Activated CD8-positive, alpha-beta memory T cell treated with anti-CD3 and anti-CD28 coated beads for 4 hours (primary cell): ENCODE measurements at regions not wholly inside any gene's neighbourhood (a gene's known extent, or its start where the extent isn't known, plus 50 kb on each side); places are given as distances from the start of the nearest gene placed in this dataset.
"Not testable (repeated sequence)": the region's sequence is repeated elsewhere in the genome, so short reads cannot be mapped to it uniquely, and the experiment has no call there.

ENCODE experiments used
- DNase-seq, 2 donors: peaks; one replicate each; pipeline ENCODE4 v3.0.0-alpha.2; 2020; ENCODE audit warnings: low read depth in 2 of 2

DNA sequence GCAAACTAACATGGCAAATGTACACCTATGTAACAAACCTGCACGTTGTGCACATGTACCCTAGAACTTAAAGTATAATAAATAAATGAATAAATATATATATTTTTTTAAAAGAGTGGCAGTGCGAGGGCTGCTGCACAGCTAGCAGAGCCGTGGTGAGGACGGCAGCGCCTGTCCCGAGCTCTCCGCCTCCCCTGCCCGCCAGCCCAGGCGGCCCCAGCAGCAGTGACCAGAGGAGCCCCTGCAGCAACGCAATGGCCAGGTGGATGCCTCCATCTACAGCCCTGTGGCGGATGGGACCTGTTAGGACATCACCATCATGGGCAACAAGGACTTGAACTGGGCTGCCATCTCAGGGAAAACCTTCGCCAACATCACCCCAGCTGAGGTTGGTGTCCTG, 351.9 kb downstream of the FAM72C start:
- DNase-seq = no peak

DNA sequence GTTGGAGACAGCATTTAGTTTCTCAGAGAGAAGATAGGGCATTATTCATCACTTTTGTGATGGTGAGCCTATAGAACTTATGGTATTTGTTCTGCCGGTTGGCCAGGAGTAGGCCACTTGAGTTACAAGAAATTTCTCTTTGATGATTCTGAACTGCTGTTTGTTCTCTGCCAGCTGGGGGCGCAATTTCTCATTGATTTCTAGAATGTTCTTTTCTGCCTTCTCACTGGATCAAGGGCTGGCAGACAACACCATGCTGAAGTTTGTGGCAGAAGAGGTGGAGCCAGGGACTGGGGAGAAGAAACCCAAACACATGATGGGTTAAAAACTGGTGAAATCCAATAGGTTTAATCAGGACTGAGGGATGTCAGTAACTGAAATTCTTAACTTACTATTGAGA, 360.6 kb downstream of the FAM72C start:
- no peak for DNase-seq

DNA sequence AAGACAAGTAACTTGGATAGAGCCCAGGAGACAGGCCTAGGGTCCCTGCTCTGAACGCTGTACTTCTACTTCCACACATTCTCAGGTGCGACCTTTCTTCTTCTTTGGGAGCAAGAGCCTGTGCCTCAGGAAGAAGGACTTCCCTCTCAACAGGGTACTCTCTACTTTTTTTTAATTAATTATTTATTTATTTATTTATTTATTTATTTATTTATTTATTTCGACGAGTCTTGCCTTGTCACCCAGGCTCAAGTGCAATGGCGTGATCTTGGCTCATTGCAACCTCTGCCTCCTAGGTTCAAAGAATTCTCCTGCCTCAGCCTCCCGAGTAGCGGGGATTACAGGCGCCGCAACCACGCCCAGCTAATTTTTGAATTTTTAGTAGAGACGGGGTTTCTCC, 361.6 kb downstream of the FAM72C start:
- no peak for DNase-seq

DNA sequence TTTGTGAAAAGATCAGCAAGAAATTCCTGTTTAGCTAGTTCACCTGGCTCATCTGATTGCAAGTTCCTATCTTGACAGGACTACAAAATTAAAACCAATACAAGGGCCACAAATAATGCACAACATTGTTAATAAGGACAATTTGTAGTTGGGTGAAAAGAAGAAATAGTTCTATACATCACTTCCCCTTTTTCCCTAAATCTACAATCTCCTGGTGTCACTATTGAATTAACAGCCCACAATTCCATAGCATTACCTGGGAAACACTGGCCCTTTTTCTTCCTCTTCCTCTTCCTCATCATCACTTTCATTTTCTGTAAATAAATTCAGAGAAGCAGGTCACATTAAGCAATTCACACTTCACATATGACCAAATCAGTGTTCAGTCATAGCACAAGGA, 366.9 kb downstream of the FAM72C start:
- DNase-seq = no peak

DNA sequence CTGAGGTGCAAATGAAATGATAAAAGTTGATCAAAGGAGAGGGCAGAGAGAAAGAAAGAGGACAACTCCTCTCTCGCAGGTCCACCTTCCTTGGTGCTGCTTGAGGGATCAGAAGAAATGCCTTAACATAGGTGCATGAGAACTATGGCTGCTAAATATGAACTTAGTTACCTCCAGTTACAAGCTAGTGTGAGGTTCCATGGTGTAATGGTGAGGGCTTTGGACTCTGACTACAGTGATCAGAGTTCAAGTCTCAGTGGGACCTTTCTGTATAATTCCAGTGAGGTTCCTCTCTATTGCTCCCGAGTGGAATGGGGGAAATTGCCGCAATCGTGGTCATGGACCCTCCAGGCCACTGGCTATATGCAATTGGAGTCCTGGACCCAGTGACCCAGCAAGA, 387.3 kb downstream of the FAM72C start:
- no peak for DNase-seq

DNA sequence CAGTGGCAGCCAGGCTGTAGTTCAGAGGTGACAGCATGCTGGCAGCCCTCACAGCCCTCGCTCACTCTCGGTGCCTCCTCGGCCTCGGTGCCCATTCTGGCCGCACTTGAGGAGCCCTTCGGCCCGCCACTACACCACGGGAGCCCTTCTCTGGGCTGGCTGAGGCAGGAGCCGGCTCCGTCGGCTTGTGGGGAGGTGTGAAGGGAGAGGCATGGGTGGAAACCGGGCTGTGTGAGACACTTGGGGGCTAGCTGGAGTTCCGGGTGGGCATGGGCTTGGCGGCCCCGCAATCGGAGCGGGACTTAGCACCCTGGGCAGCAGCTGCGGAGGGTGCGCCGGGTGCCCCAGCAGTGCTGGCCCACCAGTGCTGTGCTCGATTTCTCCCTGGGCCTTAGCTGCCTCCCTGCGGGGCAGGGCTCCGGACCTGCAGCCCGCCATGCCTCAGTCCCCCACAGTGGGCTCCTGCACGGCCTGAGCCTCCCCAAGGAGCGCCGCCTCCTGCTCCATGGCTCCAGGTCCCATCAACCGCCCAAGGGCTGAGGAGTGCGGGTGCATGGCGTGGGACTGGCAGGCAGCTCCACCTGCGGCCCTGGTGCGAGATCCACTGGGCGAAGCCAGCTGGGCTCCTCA, 396.8 kb downstream of the FAM72C start:
- no peak for DNase-seq

DNA sequence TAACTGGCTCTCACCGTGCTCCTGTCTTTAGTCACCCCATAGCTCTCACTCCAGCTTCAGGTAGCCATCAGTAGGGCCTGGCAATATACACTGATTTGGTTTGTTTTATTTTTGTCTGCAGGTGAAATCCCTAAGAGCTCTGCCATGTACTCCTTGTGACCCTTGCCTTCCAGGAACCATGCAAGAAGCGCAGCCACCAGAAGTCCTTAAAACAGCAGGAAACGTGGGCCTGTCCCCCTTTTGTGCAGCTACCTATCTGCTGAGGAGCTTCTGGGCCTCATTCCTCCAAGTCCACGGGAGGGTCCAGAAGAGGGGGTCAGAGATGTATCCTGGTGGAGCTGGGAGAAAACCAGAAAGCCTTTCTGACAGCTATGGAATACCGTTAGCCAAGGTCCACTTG, 399.1 kb downstream of the FAM72C start:
- DNase-seq = not testable (repeated sequence)

DNA sequence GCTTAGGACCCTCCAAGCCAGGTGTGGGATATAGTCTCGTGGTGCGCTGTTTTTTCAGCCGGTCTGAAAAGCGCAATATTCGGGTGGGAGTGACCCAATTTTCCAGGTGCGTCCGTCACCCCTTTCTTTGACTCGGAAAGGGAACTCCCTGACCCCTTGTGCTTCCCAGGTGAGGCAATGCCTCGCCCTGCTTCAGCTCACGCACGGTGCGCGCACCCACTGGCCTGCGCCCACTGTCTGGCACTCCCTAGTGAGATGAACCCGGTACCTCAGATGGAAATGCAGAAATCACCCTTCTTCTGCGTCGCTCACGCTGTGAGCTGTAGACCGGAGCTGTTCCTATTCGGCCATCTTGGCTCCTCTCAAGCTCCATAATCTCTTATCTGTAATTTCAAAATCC, 408.0 kb downstream of the FAM72C start:
- DNase-seq = not testable (repeated sequence)

DNA sequence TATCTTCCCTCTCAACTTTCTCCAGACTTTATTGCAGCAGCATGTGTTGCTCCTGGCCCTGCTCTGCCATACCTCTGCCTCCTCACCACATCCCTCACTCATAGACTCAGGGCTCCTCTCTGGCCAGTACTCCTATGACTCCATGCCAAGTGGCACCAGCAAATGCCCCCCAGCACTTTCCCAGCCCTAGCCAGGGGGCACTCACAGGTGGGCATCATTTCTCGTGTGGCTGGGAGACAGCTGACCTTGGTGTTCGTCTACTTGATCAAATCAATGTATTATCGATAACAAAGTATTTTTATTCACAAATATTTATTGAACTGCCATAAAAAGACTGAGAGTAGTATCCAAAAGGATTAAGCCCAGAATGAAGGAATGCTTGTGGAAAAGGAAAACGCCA, 418.2 kb downstream of the FAM72C start:
- no peak for DNase-seq

DNA sequence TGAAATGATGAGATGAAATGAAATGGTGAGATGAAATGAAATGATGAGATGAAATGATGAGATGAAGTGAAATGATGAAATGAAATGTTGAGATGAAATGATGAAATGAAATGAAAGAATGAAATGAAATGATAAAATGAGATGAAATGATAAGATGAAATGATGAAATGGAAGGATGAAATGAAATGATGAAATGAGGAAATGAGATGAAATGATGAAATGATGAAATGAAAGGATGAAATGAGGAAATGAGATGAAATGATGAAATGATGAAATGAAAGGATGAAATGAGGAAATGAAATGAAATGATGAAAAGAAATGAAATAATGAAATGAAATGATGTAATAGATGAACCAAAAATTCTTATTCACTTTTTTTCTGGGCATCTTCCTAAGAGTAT, 467.1 kb downstream of the FAM72C start:
- not testable (repeated sequence) for DNase-seq

DNA sequence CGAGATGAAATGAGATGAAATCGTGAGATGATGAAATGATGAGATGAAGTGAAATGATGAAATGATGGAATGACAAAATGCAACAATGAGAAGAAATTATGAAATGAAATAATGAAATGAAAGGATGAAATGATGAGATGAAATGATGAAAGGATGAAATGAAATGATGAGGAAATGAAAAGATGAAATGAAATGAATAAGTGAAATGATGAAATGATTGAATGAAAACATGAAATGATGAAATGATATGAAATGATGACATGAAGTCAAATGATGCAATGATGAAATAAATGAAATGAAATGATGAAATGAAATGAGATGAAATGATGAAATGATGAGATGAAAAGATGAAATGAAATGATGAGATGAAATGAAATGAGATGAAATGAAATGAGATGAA, 467.7 kb downstream of the FAM72C start:
- DNase-seq = not testable (repeated sequence)

DNA sequence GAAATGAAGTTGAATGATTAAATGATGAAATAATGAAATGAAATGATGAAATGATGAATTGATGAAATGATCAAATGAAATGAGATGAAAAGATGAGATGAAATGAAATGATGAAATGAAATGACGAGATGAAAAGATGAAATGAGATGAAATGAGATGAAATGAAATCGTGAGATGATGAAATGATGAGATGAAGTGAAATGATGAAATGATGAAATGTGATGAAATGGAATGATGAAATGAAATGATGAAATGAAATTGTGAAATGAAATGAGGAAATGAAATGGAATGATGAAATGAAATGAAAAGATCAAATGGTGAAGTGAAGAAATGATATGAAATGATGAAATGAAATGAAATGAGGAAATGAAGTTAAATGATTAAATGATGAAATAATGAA, 468.7 kb downstream of the FAM72C start:
- not testable (repeated sequence) for DNase-seq

DNA sequence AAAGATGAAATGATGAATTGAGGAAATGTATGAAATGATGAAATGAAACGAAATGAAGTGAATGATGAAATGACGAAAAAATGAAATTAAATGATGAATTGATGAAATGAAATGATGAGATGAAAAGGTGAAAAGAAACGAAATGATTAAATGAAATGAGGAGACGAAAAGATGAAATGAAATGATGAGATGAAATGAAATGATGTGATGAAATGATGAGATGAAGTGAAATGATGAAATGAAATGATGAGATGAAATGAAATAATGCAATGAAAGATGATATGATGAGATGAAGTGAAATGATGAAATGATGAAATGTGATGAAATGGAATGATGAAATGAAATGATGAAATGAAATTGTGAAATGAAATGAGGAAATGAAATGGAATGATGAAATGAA, 469.7 kb downstream of the FAM72C start:
- DNase-seq = not testable (repeated sequence)

DNA sequence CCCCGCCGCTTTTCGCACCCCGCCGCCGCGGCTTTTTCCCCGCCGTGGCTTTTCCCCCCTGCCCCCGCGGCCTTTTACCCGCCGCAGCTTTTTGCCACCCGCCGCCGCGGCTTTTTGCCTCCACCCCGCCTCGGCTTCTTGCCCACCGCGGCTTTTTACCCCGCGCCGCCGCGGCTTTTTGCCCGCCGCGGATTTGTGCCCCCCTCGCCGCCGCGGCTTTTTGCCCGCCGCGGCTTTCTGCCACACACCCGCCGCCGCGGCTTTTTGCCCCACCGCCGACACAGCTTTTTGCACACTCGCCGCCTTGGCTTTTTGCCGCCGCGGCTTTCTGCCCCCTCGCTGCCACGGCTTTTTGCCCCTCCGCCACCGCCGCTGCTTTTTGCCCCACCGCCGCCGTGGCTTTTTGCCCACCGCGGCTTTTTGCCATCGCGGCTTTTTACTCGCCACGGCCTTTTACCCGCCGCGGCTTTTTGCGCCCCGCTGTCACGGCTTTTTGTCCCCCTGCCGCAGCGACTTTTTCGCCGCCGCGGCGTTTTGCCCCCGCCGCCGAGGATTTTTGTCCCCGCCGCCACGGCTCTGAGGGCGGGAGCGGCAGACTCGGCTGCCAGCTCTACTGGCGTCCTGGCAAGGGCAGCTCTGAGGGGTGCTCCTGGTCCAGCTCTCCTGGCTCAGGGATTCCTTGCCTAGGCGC, 473.6 kb downstream of the FAM72C start:
- DNase-seq = not testable (repeated sequence)

DNA sequence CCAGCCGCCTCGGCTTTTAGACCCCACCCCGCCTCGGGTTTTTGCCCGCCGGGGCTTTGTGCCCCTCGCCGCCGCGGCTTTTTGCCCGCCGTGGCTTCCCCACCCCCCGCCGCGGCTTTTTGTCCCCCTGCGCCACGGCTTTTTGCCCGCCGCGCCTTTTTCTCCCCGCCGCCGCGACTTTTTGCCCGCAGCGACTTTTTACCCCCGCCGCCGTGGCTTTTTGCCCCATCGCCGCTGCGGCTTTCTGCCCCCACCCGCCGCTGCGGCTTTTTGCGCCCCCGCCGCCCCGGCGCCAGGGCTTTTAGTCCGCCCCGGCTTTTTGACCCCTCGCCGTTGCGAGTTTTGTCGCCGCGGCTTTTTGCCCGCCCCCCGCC, 474.4 kb downstream of the FAM72C start:
- DNase-seq = no peak

DNA sequence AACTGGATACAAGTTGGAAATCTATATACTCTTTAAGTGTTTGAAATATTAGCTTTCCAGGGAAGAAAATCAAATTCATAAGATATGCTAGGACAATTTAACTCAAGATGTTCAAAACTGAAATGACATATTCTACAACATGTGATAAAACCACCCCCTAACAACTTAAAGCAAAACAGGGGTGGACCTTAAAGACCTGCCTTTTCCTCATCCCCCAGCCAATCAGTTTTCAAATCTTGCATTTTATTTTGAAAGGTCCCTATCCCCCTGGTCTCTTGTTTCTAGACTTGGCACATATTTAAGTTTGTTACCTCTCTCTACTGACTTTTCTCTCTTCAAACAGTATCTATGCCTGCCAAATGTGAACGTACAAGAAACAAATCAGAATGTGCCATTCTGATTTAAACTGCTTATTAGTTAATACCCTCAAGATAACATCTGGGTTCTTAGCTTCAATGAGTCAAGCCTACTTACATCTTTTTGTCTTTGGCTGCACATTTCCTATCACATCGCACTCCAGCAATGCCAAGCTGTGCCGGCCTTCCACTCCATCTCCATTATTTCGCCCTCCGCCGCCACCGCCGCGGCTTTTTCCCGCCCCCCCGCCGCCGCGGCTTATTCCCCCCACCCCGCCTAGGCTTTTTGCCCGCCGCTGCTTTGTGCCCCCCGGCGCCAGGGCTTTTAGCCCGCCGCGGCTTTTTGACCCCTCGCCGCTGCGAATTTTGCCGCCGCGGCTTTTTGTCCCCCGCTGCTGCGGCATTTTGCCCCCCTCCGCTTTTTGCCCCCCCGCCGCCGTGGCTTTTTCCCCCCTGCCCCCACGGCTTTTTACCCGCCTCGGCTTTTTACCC, 475.0 kb downstream of the FAM72C start:
- not testable (repeated sequence) for DNase-seq
